Gastrocnemius medialis (tissue), 4 donors: ENCODE measurements at regions not wholly inside any gene's neighbourhood (a gene's known extent, or its start where the extent isn't known, plus 50 kb on each side); places are given as distances from the start of the nearest gene placed in this dataset.

ENCODE experiments used
- ATAC-seq, 2 donors: fragments of 150-250 bp; one replicate each; pipeline ENCODE4 v1.9.1; 2016
- DNase-seq, 2 donors: peaks; one replicate each; pipeline ENCODE4 v3.0.0-alpha.2; 2019
- H3K27ac ChIP-seq, 4 donors: fragments of 200-600 bp; sonication (generic); 1 replicate in 1 of 4; 2 replicates in 3 of 4; pipeline ENCODE4 v1.5.1; 2016 to 2018; ENCODE audit warnings: mild to moderate bottlenecking in 2 of 4, moderate library complexity in 1 of 4
- H3K27me3 ChIP-seq, 3 donors: fragments of 200-600 bp; sonication (generic) in 2 of 3; 1 replicate in 1 of 3; 2 replicates in 2 of 3; pipeline versions ENCODE4 v1.5.1 to v1.6.0; 2016 to 2019; ENCODE audit warnings: mild to moderate bottlenecking in 1 of 3, moderate library complexity in 1 of 3
- H3K36me3 ChIP-seq, 2 donors: fragments of 200-600 bp; sonication (generic) in 1 of 2; one replicate each; pipeline ENCODE4 v1.5.1; 2017 to 2018
- H3K4me1 ChIP-seq, 2 donors: fragments of 200-600 bp; sonication (generic) in 1 of 2; one replicate each; pipeline ENCODE4 v1.5.1; 2016 to 2017; ENCODE audit warnings: mild to moderate bottlenecking in 2 of 2
- H3K4me3 ChIP-seq, 4 donors: fragments of 200-600 bp; sonication (generic) in 3 of 4; 1 replicate in 1 of 4; 2 replicates in 3 of 4; pipeline ENCODE4 v1.5.1; 2016 to 2019; ENCODE audit warnings: mild to moderate bottlenecking in 2 of 4
- H3K9me3 ChIP-seq, 3 donors: fragments of 200-600 bp; sonication (generic) in 2 of 3; 1 replicate in 1 of 3; 2 replicates in 2 of 3; pipeline ENCODE4 v1.5.1; 2016 to 2019
- CTCF ChIP-seq, 5 experiments: fragments of 450-650 bp in 3 of 5; fragments of 200-600 bp in 2 of 5; sonication (generic) in 2 of 5; IDR thresholded peaks in 4 of 5; conservative IDR thresholded peaks in 1 of 5; 1 replicate in 4 of 5; 2 replicates in 1 of 5; pipeline ENCODE4 v1.5.1; 2016 to 2019; ENCODE audit warnings: antibody characterized with exemption in 5 of 5, mild to moderate bottlenecking in 3 of 5, moderate library complexity in 3 of 5
- POLR2A ChIP-seq, 2 donors: fragments of 450-650 bp; IDR thresholded peaks; one replicate each; pipeline ENCODE4 v1.6.1; 2017; ENCODE audit warnings: antibody characterized with exemption in 2 of 2, mild to moderate bottlenecking in 2 of 2, moderate library complexity in 2 of 2
- in situ Hi-C, 4 donors: fragments of 200-750 bp; cut with MboI; loops; one replicate each; pipeline versions ENCODE4 v1.15.0 to v1.8.0; 2017; ENCODE audit warnings: low sequenced_read_pairs in 4 of 4
- intact Hi-C: fragments of 100-400 bp; cut with DNase I; formaldehyde crosslinking; loops from one replicate; pipeline ENCODE4 v1.15.1; 2023; ENCODE audit warnings: low total_unique reads

GRCh38 chr4:38287101-38287851 is 327.1 kb downstream of the PTTG2 start:
- ATAC-seq (no peak), DNase-seq (no peak)
- H3K27me3 ChIP-seq, result no peaks in the 10 kb centered on the region
- intact Hi-C loops (no loop called here), in situ Hi-C loops (no loop called here)
- H3K27ac ChIP-seq, result no peak overlapping the region
- H3K36me3 ChIP-seq, result no peaks in the 10 kb centered on the region
- H3K9me3 ChIP-seq, result no peaks in the 10 kb centered on the region
- H3K4me3 ChIP-seq, result no peak overlapping the region
- no peaks in the 10 kb centered on the region for H3K4me1 ChIP-seq
- TF ChIP-seq POLR2A (IDR thresholded peaks at IDR 0.05) (no peak), CTCF (IDR thresholded peaks at IDR 0.05 in 4 of 5, conservative IDR thresholded peaks at IDR 0.05 in 1 of 5) (no peak)

- no peaks in the 10 kb centered on the region for H3K36me3 ChIP-seq
- in situ Hi-C loops, result no loop called here
- no peaks in the 10 kb centered on the region for H3K4me1 ChIP-seq
- no peak overlapping the region for H3K27ac ChIP-seq
- intact Hi-C loops, result no loop called here
- peaks cover 0 to 7% (median 2%) of the 10 kb centered on the region in 3 donors for H3K9me3 ChIP-seq
- H3K4me3 ChIP-seq, result no peak overlapping the region
- TF ChIP-seq CTCF (IDR thresholded peaks at IDR 0.05 in 4 of 5, conservative IDR thresholded peaks at IDR 0.05 in 1 of 5) (no peak), POLR2A (IDR thresholded peaks at IDR 0.05) (no peak)
- no peak for ATAC-seq
- no peaks in the 10 kb centered on the region for H3K27me3 ChIP-seq
- no peak for DNase-seq
Observed at GRCh38 chr4:38289553-38289952, 329.4 kb downstream of the PTTG2 start.

GRCh38 chr4:38290366-38290765 is 330.2 kb downstream of the PTTG2 start:
- ATAC-seq, result no peak
- no peaks in the 10 kb centered on the region for H3K36me3 ChIP-seq
- H3K27ac ChIP-seq, result no peak overlapping the region

GRCh38 chr4:38290914-38291313 is 330.7 kb downstream of the PTTG2 start:
- Histone ChIP-seq H3K4me1 (no peaks in the 10 kb centered on the region), H3K4me3 (no peak overlapping the region), H3K27ac (no peak overlapping the region), H3K27me3 (no peaks in the 10 kb centered on the region), H3K9me3 (peaks cover 0 to 7% (median 2%) of the 10 kb centered on the region in 3 donors), H3K36me3 (no peaks in the 10 kb centered on the region)
- no peak for ATAC-seq
- in situ Hi-C loops (no loop called here), intact Hi-C loops (no loop called here)
- no peak for DNase-seq
- no peak for TF ChIP-seq CTCF (IDR thresholded peaks at IDR 0.05 in 4 of 5, conservative IDR thresholded peaks at IDR 0.05 in 1 of 5)

More at GRCh38 chr4:38290366-38290765, 330.2 kb downstream of the PTTG2 start:
- in situ Hi-C loops (no loop called here), intact Hi-C loops (no loop called here)
- H3K4me3 ChIP-seq, result no peak overlapping the region
- TF ChIP-seq CTCF (IDR thresholded peaks at IDR 0.05 in 4 of 5, conservative IDR thresholded peaks at IDR 0.05 in 1 of 5), result no peak
- TF ChIP-seq POLR2A (IDR thresholded peaks at IDR 0.05), result no peak
- peaks cover 0 to 7% (median 2%) of the 10 kb centered on the region in 3 donors for H3K9me3 ChIP-seq
- H3K27me3 ChIP-seq, result no peaks in the 10 kb centered on the region
- no peaks in the 10 kb centered on the region for H3K4me1 ChIP-seq
- no peak for DNase-seq

GRCh38 chr4:38292529-38292928 is 332.3 kb downstream of the PTTG2 start:
- H3K4me3 ChIP-seq, result no peak overlapping the region
- no peaks in the 10 kb centered on the region for H3K4me1 ChIP-seq
- H3K27ac ChIP-seq, result no peak overlapping the region
- H3K27me3 ChIP-seq, result no peaks in the 10 kb centered on the region
- DNase-seq (no peak), ATAC-seq (no peak)
- H3K36me3 ChIP-seq, result no peaks in the 10 kb centered on the region
- intact Hi-C loops, result no loop called here
- no peak for TF ChIP-seq CTCF (IDR thresholded peaks at IDR 0.05 in 4 of 5, conservative IDR thresholded peaks at IDR 0.05 in 1 of 5)
- peaks cover 0 to 7% (median 2%) of the 10 kb centered on the region in 3 donors for H3K9me3 ChIP-seq
- in situ Hi-C loops, result no loop called here
